ENCODE measurements at regions not wholly inside any gene's neighbourhood (a gene's known extent, or its start where the extent isn't known, plus 50 kb on each side); places are given as distances from the start of the nearest gene placed in this dataset.

GRCh38 chr10:114732931-114733330 lies 74.9 kb upstream of the ABLIM1 start:
- no peak for TF ChIP-seq CTCF (conservative IDR thresholded peaks at IDR 0.05; ENCODE audit: low read depth, low read length)

GRCh38 chr10:114735946-114736345 lies 77.9 kb upstream of the ABLIM1 start:
- no peak for TF ChIP-seq CTCF (conservative IDR thresholded peaks at IDR 0.05; ENCODE audit: low read depth, low read length)
- no peak overlapping the region for H3K4me3 ChIP-seq (ENCODE audit: low read depth, low read length)
- no peak for DNase-seq (ENCODE audit: low read depth)

More at GRCh38 chr10:114732931-114733330, 74.9 kb upstream of the ABLIM1 start:
- DNase-seq (ENCODE audit: low read depth) = no peak
- no peak overlapping the region for H3K4me3 ChIP-seq (ENCODE audit: low read depth, low read length)

- DNase-seq (ENCODE audit: low read depth) = no peak
- H3K4me3 ChIP-seq (ENCODE audit: low read depth, low read length) = no peak overlapping the region
- TF ChIP-seq CTCF (conservative IDR thresholded peaks at IDR 0.05; ENCODE audit: low read depth, low read length) = no peak
These were observed 77.9 kb upstream of the FHIP2A start for GRCh38 chr10:114743521-114744231.

- TF ChIP-seq CTCF (conservative IDR thresholded peaks at IDR 0.05; ENCODE audit: low read depth, low read length) = no peak
- no peak for DNase-seq (ENCODE audit: low read depth)
- no peak overlapping the region for H3K4me3 ChIP-seq (ENCODE audit: low read depth, low read length)
These were observed 75.0 kb upstream of the FHIP2A start for GRCh38 chr10:114746531-114746930.

- no peak for DNase-seq (ENCODE audit: low read depth)
- no peak overlapping the region for H3K4me3 ChIP-seq (ENCODE audit: low read depth, low read length)
- TF ChIP-seq CTCF (conservative IDR thresholded peaks at IDR 0.05; ENCODE audit: low read depth, low read length) = no peak
These were observed 73.3 kb upstream of the FHIP2A start for GRCh38 chr10:114748241-114748640.

GRCh38 chr10:114749014-114749413 lies 72.6 kb upstream of the FHIP2A start:
- H3K4me3 ChIP-seq (ENCODE audit: low read depth, low read length) = no peak overlapping the region
- no peak for TF ChIP-seq CTCF (conservative IDR thresholded peaks at IDR 0.05; ENCODE audit: low read depth, low read length)
- DNase-seq (ENCODE audit: low read depth) = no peak

GRCh38 chr10:114749510-114749909 lies 72.1 kb upstream of the FHIP2A start:
- DNase-seq (ENCODE audit: low read depth) = no peak
- TF ChIP-seq CTCF (conservative IDR thresholded peaks at IDR 0.05; ENCODE audit: low read depth, low read length) = no peak

More at GRCh38 chr10:114749510-114749909, 72.1 kb upstream of the FHIP2A start:
- H3K4me3 ChIP-seq (ENCODE audit: low read depth, low read length) = no peak overlapping the region

Measured in choroid plexus epithelial cell (primary cell).